HG03060 (cell line): ENCODE measurements at regions not wholly inside any gene's neighbourhood (a gene's known extent, or its start where the extent isn't known, plus 50 kb on each side); places are given as distances from the start of the nearest gene placed in this dataset.
A peak's percentile ranks its signal among the peaks of the same experiment; 100 is the strongest.

Experiments used
- ATAC-seq: cut with Tn5 transposase; IDR thresholded peaks from one replicate; pipeline ENCODE4 v1.9.1; 2021; ENCODE audit warnings: low read depth, moderate number of reproducible peaks; ENCODE audit not compliant: unreplicated experiment

- ATAC-seq: no peak
Measured at GRCh38 chr15:96029172-96029571, 301.3 kb upstream of the NR2F2 start.

DNA sequence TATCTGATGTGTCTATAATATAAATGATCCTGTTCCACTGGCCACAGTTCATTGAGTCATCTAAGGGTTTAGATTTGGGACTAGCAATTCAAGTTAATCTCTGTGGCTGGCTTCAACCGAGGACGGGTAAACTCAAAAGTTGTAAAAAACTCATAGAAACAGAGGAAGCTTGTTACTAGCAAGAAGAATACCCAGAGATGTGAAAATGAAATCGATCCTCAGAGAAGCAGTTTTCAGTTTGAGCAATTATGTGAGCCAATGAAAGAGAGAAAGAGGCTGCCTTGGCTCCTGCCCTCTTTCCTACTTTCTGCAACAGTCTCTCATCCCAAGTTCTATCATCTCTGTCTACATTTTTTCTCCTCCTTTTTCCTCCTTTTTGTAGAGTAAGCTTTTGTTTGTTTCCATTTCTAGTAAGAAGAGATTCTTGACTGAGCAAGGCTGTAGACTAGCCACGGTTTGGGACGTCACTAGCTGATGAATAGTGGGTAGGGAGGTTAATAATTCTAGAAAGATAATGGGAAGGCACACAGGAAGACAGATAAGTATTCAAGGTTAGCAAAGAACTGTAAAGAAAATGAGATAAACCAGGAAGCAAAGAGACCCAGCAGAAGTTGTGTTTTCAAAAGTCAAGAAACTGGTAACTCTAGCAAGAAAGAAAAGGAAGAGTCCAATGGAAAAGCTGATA is 298.9 kb upstream of the NR2F2 start:
- no peak for ATAC-seq

GRCh38 chr15:96035091-96035490 is 295.4 kb upstream of the NR2F2 start:
- no peak for ATAC-seq

- no peak for ATAC-seq
Measured at GRCh38 chr15:96035635-96036034, 294.9 kb upstream of the NR2F2 start.

DNA sequence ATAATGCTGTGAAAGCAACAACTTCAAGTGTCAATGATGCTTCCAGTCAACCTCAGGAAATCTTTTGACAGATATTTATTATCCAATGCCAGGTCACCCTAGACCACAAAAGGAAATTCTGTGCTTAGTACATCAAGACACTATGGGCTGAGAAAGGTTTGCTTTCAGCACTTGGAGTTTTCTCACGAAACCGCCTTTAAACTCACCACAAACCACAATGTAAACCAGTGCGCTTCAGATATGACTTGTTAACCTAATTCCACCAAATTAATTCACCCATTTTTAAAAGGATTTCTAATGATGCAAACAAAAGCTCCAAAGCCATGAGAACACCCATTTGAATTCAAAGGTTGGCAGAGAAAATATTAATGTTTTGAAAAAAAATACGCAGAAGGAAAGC is 292.9 kb upstream of the NR2F2 start:
- peak; percentile 35 for ATAC-seq

- no peak for ATAC-seq
Measured at GRCh38 chr15:96038131-96038530, 292.4 kb upstream of the NR2F2 start.

DNA sequence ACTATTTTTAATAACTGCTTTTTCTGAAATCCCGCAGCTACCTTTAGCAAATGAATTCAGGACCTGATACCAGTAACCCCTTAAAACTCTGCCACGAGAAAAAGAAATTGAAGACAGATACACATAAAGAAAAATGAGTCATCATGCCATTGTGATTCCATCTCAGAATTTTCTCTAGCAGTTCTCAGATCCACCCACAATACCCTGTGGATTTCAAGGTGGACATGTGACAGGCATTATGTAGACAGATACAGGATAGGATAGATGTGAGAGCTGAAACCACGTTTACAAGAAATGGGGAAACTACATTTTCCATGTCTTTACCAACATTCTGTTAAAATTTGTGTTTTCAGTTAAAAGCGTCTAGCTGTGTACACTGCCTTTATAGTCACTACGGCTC is 291.9 kb upstream of the NR2F2 start:
- ATAC-seq: peak; percentile 32

GRCh38 chr15:96041982-96042733 is 288.3 kb upstream of the NR2F2 start:
- no peak for ATAC-seq

GRCh38 chr15:96042734-96043224 is 287.7 kb upstream of the NR2F2 start:
- peak; percentile 62 for ATAC-seq

DNA sequence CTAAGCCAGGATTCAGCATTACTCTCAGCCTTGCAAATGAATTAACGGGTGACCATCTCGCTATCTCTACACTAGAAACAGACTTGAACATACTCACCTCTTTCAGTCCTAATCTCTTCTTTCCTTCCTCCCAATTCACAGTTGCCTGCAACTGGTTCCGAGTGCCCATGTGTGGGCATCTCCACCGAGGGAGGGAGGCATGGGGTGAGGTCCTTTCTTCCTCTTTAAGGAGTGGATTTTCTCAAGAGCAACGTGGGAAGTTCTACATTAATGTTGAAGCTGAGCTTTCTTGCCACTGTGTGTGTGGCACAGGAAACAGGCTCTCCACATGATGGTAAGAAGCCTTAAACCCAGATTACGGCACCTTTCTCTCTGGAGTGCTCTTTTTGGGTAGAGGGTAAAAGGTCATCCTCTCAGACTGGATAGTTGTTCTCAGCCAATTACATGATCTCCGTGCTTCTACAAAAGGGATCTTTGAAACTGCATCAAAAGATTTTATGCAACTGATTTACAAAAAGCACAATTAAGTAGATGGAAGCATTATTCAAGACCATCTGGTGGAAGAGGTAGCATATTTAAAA is 286.8 kb upstream of the NR2F2 start:
- ATAC-seq: no peak

DNA sequence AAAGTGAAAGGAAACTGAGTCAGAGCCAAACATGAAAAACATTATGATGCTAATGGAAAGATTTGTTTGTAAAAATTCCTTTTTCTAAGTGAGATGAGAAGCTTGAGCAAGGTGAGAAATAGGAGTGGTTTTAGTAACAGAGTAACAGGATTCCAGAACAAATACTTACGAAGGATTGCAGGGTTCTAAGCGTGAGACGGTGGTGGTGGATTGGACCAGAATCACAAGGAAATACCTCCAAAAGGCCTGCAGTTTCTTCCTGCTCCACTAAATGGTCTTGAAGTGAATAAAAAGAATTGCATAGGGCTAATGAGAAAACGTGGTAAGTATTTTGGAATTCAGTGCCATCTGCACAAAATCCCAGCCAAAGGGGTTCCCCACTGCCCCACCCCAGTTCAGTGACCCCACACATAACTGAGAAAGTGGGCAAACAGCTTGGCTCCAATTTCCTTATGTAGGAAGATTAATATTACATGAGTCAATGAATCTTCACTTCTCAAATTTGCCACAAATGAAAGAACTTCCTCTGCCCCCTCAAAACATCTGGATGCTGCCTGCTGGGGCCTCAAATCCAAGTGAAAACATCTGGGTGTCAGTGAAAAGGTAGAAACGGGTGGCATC is 283.8 kb upstream of the NR2F2 start:
- no peak for ATAC-seq

DNA sequence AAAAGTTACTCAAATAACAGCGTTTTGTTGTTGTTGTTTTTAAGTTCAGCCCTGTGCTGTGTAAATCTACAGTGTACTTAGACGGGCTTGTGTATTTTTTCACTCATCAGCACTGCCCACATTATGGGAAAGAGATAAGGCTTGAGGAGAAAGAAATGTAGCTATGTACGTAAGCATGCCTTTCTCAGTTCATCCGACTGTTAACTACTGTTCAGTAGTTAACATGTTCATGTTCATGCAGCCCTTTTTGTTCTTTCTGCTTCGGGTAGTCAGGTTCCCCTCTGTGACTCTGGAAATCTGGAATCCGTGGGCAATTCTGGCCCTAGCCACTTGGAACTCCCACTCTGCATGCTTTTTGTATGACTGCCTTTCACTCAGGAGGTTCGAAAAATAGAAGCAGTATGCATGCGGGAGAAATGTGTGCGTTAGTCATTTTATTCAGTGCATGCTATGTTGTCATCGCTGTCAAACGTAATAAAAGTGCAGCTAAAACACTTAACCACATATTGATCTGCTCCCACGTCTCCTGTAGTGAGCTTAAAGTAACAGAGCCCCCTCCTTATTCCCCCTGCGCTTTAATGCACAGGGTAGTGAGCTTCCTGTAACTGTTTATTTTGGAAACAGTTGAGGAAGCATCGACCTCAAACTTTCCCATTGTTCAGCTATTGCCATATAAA is 283.1 kb upstream of the NR2F2 start:
- no peak for ATAC-seq

GRCh38 chr15:96049323-96049722 is 281.2 kb upstream of the NR2F2 start:
- ATAC-seq: no peak

DNA sequence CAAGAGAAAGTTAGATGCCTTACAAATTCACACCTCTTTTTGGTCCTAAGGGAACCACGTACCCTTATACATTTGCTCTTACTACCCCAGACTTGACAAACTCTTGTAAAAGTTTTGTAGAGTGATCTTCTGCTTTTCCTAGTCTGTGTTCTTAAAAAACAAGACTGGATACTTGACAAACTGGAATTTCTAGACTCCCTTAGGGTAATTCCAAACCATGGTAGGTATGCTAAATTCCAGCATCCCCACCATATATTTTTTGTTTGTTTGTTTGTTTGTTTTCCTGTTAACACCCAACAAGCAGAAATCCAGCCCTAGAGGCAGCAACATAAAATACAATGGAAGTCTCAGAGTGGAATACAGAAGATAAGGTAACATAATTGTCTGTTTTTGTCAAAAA is 280.7 kb upstream of the NR2F2 start:
- ATAC-seq: no peak

DNA sequence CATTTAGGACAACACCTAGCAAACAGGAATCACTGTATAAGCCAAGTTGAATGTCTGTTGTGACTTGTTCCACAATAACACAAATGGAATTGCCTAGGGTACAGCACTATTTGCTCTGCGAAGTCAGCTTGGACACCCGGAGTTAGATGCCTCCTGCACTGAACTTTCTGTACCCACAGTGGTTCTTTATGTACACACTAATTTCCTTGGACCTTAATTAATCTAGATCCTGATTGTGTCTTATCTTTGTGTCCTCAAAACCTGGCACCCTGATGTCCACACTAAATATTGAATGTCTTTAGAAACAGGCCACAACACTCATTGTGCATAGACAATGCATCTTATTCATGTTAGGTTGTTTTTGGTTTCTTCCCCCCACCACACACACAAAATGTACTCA is 278.9 kb upstream of the NR2F2 start:
- ATAC-seq: no peak

DNA sequence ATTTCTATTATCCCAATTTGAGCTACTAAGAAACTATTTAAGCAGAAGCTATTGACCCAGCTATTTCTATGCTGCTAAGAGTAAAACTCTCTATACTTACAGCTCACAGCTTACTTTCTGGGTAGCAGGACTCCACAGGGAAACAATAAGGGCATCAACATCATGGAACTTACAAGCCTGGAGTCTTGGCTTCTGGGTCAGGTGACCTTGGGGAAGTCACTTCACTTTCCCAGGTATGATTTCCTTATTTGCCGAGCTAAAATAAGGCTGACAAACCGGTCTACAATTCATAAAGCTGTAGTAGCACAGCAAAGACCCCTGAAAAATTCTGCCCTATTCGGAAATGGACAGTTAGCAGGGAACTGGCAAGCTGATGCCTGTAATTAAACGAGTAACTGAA is 278.3 kb upstream of the NR2F2 start:
- ATAC-seq: no peak

- ATAC-seq: no peak
Measured at GRCh38 chr15:96052572-96053030, 277.9 kb upstream of the NR2F2 start.

GRCh38 chr15:96053031-96053780 is 277.3 kb upstream of the NR2F2 start:
- no peak for ATAC-seq

- no peak for ATAC-seq
Measured at GRCh38 chr15:96053781-96054428, 276.6 kb upstream of the NR2F2 start.
